HUES6 (cell line): ENCODE measurements at regions not wholly inside any gene's neighbourhood (a gene's known extent, or its start where the extent isn't known, plus 50 kb on each side); places are given as distances from the start of the nearest gene placed in this dataset.

Source experiments
- H3K27ac ChIP-seq: 2 replicates; pipeline ENCODE4 v1.7.0; 2013; ENCODE audit warnings: low read depth, mild to moderate bottlenecking, low read length, inconsistent platforms
- H3K27me3 ChIP-seq: 2 replicates; pipeline ENCODE4 v1.6.1; 2013; ENCODE audit warnings: low read length; ENCODE audit not compliant: control insufficient read depth, insufficient read depth
- H3K36me3 ChIP-seq: 2 replicates; pipeline ENCODE4 v1.6.1; 2013; ENCODE audit warnings: low read length; ENCODE audit not compliant: control insufficient read depth, insufficient read depth
- H3K4me1 ChIP-seq: 2 replicates; pipeline ENCODE4 v1.6.1; 2013; ENCODE audit warnings: low read length; ENCODE audit not compliant: control insufficient read depth, insufficient read depth
- H3K4me3 ChIP-seq: 2 replicates; pipeline ENCODE4 v1.5.1; 2013; ENCODE audit warnings: low read depth, low read length
- H3K9ac ChIP-seq: one replicate; pipeline ENCODE4 v1.6.1; 2013; ENCODE audit warnings: mild to moderate bottlenecking, low read length
- H3K9me3 ChIP-seq: 2 replicates; pipeline ENCODE4 v1.6.1; 2013; ENCODE audit warnings: low read depth, low read length; ENCODE audit not compliant: control insufficient read depth, insufficient read depth

DNA sequence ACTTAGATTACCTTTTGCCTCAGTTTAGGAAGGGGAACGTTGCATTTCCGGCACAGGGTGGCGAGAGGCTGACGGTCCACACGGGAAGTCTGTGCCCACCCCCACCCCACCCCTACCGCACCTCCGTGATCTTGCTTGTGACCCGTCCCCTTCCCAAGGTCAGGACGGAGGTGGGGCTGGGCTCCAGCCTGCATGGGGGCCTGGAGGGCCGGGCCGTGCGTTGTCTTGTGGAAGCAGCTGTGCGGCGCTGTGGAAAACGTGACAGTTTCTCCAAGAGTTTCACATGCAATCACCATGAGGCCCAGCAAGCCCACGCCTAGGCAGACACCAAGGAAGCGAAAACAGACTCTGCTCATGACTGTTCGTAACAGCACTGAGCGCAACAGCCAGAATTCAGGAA is 76.8 kb upstream of the HDAC4 start:
- H3K27me3 ChIP-seq = no peaks in the 10 kb centered on the region; the same call in 1 of the 2 replicates
- H3K36me3 ChIP-seq = no peaks in the 10 kb centered on the region
- no peak overlapping the region for H3K4me3 ChIP-seq
- H3K9me3 ChIP-seq = 0 out of 2 replicates have a peak, but pooled peaks cover 4% of the 10 kb centered on the region
- no peaks in the 10 kb centered on the region for H3K4me1 ChIP-seq
- no peak overlapping the region for H3K27ac ChIP-seq
- no peak overlapping the region for H3K9ac ChIP-seq

DNA sequence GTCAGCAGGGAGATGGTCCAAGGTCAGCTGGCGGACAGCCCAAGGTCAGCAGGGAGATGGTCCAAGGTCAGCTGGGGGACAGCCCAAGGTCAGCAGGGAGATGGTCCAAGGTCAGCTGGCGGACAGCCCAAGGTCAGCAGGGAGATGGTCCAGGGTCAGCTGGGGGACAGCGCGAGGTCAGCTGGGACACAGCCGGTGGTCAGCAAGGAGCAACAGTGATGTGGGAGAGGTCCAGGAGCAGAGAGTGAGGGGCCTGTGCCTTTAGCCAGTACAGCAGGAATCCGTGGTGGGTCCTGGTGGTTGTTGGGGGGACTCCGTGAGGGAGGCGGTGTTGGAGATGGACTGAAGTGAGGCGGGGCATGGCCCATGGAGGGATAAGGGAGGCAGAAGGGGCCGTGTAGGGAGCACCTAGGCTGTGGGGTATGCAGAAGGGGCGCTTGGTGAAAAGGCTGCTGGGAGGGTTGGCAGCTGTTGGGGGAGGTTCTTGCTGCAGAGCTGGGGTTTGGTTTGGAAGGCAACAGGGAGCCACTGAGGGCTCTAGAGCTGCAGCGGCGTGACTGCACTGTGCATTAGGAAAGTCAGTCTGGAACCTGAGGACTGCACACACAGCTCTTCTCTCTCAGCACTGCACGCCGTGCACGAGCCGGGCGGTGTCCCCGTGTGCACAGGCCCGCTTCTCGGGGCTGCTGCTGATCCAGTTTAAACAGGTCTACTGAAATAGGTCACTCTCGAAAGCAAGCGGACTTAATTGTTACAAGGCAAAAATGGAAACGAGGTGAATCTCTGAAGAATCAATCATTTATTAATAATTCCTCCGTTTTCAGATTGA is 76.2 kb upstream of the HDAC4 start:
- Histone ChIP-seq H3K27me3 (no peaks in the 10 kb centered on the region; the same call in 1 of the 2 replicates), H3K4me3 (no peak overlapping the region), H3K36me3 (no peaks in the 10 kb centered on the region), H3K4me1 (no peaks in the 10 kb centered on the region), H3K27ac (no peak overlapping the region), H3K9me3 (0 out of 2 replicates have a peak, but pooled peaks cover 4% of the 10 kb centered on the region), H3K9ac (no peak overlapping the region)

DNA sequence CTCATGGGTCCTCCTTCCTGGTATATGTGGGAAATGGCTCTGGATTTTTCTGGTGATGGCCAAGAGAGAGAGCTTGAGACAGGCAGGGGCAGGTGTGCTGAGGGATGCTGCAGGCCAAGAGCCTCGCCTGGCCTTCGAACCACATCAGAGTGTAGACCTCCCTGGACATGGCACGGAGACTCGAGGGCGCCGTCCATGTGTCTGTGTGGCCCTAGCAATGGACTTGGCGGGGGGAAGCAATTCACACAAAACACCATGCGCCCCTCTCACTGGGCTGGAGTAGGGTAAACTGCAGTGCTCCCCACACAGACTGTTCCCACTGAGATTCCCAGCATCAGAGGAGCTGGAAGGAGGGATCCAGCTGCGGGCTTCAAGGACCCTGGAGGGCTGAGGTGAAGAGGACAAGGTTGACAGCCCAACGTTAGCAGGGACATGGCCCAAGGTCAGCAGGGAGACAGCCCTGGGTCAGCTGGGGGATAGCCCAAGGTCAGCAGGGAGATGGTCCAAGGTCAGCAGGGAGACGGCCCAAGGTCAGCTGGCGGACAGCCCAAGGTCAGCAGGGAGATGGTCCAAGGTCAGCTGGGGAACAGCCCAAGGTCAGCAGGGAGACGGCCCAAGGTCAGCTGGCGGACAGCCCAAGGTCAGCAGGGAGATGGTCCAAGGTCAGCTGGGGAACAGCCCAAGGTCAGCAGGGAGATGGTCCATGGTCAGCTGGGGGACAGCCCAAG is 75.4 kb upstream of the HDAC4 start:
- Histone ChIP-seq H3K27ac (no peak overlapping the region), H3K27me3 (no peaks in the 10 kb centered on the region; the same call in 1 of the 2 replicates), H3K4me3 (no peak overlapping the region), H3K4me1 (no peaks in the 10 kb centered on the region), H3K9ac (no peak overlapping the region), H3K36me3 (no peaks in the 10 kb centered on the region), H3K9me3 (peaks cover 4% of the 10 kb centered on the region; the same call in 1 of the 2 replicates)

DNA sequence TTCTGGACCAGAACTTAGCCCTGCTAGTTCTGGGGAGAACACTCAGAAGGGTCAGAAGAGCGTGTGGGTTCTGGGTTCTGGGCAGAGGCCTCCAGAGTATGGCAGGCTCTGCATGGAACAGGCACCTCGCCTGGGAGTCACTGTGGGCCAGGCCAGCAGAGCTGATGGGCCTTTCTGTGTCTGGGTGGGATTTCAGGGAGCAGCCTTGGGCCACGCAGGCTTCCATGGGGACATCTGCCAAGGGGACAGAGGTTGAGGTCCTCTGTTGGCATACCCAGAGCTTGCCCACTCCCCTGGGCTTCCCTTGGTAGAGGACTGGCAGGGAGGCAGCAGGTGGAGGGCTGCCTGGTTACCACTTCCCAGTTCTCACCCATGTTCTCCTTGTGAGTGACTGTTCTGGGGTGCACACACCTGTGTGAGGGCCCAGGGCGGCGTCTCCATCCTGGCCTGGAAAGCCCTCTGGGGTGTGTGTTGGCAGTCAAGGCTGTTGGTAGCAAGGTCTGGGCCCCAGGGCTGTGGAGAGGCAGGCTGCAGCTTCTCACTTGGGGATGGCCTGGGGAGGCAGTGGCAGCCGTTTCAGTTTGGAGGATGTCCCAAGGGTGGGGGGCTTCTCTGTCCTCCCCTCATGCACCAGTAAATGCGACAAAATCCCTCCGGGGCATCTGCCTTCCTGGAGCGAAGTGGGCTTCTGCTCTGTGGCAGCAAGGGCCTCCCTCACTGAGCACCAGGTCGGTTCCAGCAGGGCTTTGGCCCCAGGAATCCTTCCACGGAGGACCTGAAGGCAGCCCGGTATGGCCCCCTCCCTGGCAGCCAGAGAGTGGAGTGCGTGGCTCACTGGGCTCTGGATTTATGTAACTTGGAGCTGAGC is 74.6 kb upstream of the HDAC4 start:
- Histone ChIP-seq H3K36me3 (no peaks in the 10 kb centered on the region), H3K27ac (no peak overlapping the region), H3K4me1 (no peaks in the 10 kb centered on the region), H3K27me3 (no peaks in the 10 kb centered on the region; the same call in 1 of the 2 replicates), H3K4me3 (no peak overlapping the region), H3K9ac (no peak overlapping the region), H3K9me3 (peaks cover 7% of the 10 kb centered on the region; the same call in 1 of the 2 replicates)

DNA sequence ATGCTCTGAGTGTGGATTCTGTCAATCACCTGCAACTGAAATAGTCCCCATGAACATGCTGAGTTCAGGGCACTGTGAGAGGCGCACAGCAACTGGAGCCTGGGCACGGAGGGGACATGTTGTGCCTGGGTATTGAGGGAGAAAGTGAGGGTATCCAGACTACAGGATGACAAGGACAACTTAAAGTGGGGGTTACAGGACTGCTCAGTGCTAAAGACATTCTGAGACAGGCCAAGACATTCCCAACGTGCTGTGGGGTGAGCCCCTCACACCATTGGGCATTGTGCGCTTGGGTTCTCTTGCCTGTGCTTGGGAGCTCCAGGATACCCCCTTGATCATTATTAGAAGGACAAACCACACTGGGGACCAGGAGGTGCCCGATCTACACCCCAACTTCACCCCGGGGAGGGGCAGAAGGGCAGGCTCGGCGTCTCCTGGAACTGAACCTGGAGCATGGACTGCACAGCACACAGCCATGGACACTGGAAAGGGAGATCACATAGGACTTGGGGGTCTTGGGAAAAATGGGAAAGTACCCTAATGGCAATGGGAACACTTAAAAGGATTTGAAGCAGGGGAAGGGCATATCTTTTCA is 72.5 kb upstream of the HDAC4 start:
- H3K9me3 ChIP-seq = peaks cover 24% of the 10 kb centered on the region
- H3K4me1 ChIP-seq = no peaks in the 10 kb centered on the region
- no peaks in the 10 kb centered on the region; the same call in 1 of the 2 replicates for H3K27me3 ChIP-seq
- H3K9ac ChIP-seq = no peak overlapping the region
- no peak overlapping the region for H3K27ac ChIP-seq
- H3K36me3 ChIP-seq = no peaks in the 10 kb centered on the region
- H3K4me3 ChIP-seq = no peak overlapping the region

DNA sequence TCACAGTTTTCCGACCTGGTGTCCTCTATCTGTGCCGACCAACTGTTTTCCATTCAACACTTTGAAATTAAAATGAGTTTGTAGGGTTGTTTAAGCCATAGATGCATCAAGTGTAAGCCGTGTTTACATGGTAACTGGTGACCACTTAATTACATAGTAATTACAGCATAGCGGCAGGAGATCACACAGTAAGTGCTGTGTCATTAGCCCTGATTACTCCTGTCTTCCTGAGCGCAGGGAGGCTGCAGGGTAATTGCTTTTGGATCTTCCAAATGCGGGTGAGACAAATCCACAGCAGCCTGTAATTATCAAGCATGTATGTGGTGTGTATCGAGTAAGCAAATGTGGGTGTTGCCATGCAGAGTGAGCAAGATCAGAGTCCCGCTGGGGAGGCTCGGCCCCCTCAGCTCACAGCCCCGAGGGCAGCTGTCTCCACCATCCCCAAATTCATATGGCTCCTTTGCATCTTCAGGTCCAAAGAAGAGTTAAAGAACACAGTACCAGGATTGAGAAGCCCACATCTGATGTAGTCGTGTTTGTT is 71.5 kb upstream of the HDAC4 start:
- Histone ChIP-seq H3K36me3 (no peaks in the 10 kb centered on the region), H3K9me3 (peaks cover 31% of the 10 kb centered on the region), H3K27ac (no peak overlapping the region), H3K9ac (no peak overlapping the region), H3K4me3 (no peak overlapping the region), H3K4me1 (no peaks in the 10 kb centered on the region), H3K27me3 (no peaks in the 10 kb centered on the region; the same call in 1 of the 2 replicates)

DNA sequence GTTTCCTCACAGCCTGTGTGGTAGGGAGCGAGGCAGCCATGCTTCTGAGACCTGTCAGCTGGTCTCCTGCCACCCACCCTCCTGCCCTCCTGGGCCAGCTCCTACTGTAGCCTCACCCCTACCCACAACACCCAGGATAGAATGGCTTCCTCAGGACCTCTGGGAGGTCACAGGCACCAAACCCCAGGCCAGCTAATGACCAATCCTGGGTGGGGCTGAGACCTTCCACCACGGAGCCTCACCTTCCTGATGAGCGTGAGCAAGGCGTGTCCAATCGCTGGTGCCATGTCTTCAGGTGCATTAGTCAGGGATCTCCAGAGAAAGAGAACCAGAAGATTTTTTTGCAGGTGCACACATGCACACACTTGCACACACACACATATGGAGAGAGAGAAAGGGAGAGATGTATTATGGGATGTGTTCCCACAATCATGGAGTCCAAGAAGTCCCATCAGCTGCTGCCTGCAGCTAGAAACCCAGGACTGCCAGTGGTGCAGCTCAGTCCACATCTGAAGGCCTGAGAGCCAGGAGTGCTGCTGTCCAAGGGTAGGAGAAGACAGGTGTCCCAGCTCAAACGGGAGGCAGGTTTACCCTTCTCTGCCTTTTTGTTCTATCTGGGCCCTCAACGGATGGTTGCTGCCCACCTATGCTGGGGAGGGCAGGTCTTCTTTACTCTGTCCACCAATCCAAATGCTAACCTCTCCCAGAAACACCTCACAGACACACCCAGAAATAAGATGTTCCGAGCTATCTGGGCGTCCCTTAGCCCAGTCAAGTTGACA is 70.4 kb upstream of the HDAC4 start:
- H3K9me3 ChIP-seq = peaks cover 29% of the 10 kb centered on the region
- no peaks in the 10 kb centered on the region for H3K36me3 ChIP-seq
- no peak overlapping the region for H3K9ac ChIP-seq
- no peaks in the 10 kb centered on the region; the same call in 1 of the 2 replicates for H3K27me3 ChIP-seq
- no peak overlapping the region for H3K27ac ChIP-seq
- no peaks in the 10 kb centered on the region for H3K4me1 ChIP-seq
- no peak overlapping the region for H3K4me3 ChIP-seq

DNA sequence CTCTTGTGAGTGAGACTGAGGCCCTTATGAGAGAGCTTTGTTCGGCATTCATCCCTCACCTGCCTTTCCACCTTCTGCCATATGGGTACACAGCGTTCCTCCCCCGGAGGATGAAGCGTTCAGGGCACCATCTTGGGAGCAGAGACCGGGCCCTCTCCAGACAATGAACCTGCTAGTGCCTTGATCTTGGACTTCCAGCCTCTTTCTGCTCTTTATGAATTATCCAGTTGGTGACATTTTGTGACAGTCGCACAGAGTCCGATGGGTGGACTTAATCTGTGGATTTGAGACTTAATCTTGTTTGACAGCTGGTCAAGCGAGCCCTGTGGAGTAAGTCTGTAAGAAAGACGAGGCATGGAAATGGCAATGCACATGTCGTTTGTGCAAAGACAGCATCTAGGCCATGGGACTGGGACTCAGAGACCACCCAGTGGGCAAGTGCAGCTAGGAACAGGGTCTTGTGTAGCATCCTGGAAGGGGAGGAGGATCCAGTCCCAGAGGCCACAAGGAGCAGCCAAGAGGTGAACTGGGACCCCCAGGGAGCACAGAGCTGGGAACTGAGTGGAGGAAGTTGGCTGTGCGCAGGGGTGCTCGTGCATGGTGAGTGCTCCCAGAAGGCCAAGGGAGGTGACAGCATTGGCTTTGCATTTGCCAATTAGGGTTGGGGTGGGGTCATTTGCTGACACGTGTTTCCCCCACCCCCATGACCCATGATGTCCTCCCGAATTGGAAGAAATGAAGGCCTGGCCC is 69.5 kb upstream of the HDAC4 start:
- Histone ChIP-seq H3K27me3 (no peaks in the 10 kb centered on the region; the same call in 1 of the 2 replicates), H3K9me3 (peaks cover 28% of the 10 kb centered on the region), H3K4me3 (no peak overlapping the region), H3K9ac (no peak overlapping the region), H3K36me3 (no peaks in the 10 kb centered on the region), H3K4me1 (no peaks in the 10 kb centered on the region), H3K27ac (no peak overlapping the region)

DNA sequence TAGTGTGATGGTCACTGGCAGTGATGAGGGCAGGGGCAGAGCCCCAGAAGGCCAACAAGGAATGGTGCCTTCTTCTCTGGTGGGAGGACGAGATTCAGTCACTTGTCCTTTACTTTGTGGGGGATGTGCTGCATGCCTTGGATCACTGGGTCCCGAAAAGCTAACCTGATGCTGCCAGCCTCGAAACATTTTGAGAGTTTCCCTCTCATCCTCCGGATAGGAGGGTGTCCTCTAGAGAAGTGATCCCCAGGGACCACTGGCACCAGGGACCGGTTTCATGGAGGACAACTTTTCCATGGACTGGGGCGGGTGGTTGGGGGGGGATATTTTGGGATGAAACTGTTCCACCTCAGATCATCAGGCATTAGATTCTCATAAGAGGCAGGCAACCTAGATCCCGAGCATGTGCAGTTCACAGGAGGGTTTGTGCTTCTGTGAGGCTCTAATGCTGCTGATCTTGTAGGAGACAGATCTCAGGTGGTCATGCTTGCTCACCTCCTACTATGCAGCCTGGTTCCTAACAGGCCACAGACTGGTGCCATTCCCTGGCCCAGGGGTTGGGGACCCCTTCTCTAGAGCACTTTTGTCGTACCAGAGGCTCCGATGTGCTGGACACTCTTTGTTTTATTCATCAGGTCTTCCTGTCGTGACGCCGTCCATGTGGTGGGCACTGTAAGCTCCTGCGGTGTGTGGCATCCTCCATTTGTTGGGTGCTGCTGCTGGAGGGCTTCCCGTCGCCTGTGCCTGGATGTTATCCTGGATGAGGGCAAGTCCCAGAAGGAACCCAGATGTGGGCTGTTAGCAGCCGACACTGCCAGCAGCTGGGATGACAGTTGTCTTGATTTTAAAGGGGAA is 68.5 kb upstream of the HDAC4 start:
- no peak overlapping the region for H3K9ac ChIP-seq
- H3K27ac ChIP-seq = no peak overlapping the region
- H3K36me3 ChIP-seq = no peaks in the 10 kb centered on the region
- H3K4me1 ChIP-seq = no peaks in the 10 kb centered on the region
- no peaks in the 10 kb centered on the region; the same call in 1 of the 2 replicates for H3K27me3 ChIP-seq
- H3K4me3 ChIP-seq = no peak overlapping the region
- peaks cover 28% of the 10 kb centered on the region for H3K9me3 ChIP-seq
